ENCODE measurements at regions not wholly inside any gene's neighbourhood (a gene's known extent, or its start where the extent isn't known, plus 50 kb on each side); places are given as distances from the start of the nearest gene placed in this dataset.

- FAIRE-seq (no peak), DNase-seq (ENCODE audit: low spot score) (no peak)
Observed at GRCh38 chr10:110373857-110374654, 69.3 kb upstream of the SMNDC1 start.

- FAIRE-seq (no peak), DNase-seq (ENCODE audit: low spot score) (no peak)
Observed at GRCh38 chr10:110375121-110375520, 70.4 kb upstream of the SMNDC1 start.

GRCh38 chr10:110376021-110376766, 71.5 kb upstream of the SMNDC1 start:
- FAIRE-seq = peak; percentile 7

GRCh38 chr10:110376767-110377160, 72.0 kb upstream of the SMNDC1 start:
- no peak for FAIRE-seq

More at GRCh38 chr10:110376021-110376766, 71.5 kb upstream of the SMNDC1 start:
- DNase-seq (ENCODE audit: low spot score) = peak; percentile 82

GRCh38 chr10:110378006-110378405, 73.3 kb upstream of the SMNDC1 start:
- DNase-seq (ENCODE audit: low spot score) = no peak
- no peak for FAIRE-seq

More at GRCh38 chr10:110376767-110377160, 72.0 kb upstream of the SMNDC1 start:
- DNase-seq (ENCODE audit: low spot score) = no peak

GRCh38 chr10:110378533-110379108, 73.9 kb upstream of the SMNDC1 start:
- DNase-seq (ENCODE audit: low spot score) (no peak), FAIRE-seq (no peak)

- FAIRE-seq (no peak), DNase-seq (ENCODE audit: low spot score) (no peak)
Observed at GRCh38 chr10:110379831-110380230, 75.1 kb upstream of the SMNDC1 start.

- DNase-seq (ENCODE audit: low spot score) = no peak
Observed at GRCh38 chr10:110380293-110380692, 75.6 kb upstream of the SMNDC1 start.

GRCh38 chr10:110382695-110383094, 78.0 kb upstream of the SMNDC1 start:
- DNase-seq (ENCODE audit: low spot score) (no peak), FAIRE-seq (no peak)

More at GRCh38 chr10:110380293-110380692, 75.6 kb upstream of the SMNDC1 start:
- FAIRE-seq = no peak

- DNase-seq (ENCODE audit: low spot score) (no peak), FAIRE-seq (no peak)
Observed at GRCh38 chr10:110387617-110387982, 82.9 kb upstream of the SMNDC1 start.

- no peak for FAIRE-seq
Observed at GRCh38 chr10:110387983-110388686, 83.4 kb upstream of the SMNDC1 start.

GRCh38 chr10:110388687-110389052, 84.0 kb upstream of the SMNDC1 start:
- FAIRE-seq (no peak), DNase-seq (ENCODE audit: low spot score) (no peak)

More at GRCh38 chr10:110387983-110388686, 83.4 kb upstream of the SMNDC1 start:
- DNase-seq (ENCODE audit: low spot score) = no peak

GRCh38 chr10:110389255-110389654, 84.5 kb upstream of the SMNDC1 start:
- no peak for FAIRE-seq

GRCh38 chr10:110391541-110391940, 86.8 kb upstream of the SMNDC1 start:
- FAIRE-seq (no peak), DNase-seq (ENCODE audit: low spot score) (no peak)

More at GRCh38 chr10:110389255-110389654, 84.5 kb upstream of the SMNDC1 start:
- no peak for DNase-seq (ENCODE audit: low spot score)

GRCh38 chr10:110392121-110392520, 87.4 kb upstream of the SMNDC1 start:
- no peak for FAIRE-seq

GRCh38 chr10:110392868-110393740, 88.4 kb upstream of the SMNDC1 start:
- DNase-seq (ENCODE audit: low spot score) (no peak), FAIRE-seq (no peak)

More at GRCh38 chr10:110392121-110392520, 87.4 kb upstream of the SMNDC1 start:
- DNase-seq (ENCODE audit: low spot score) = no peak

GRCh38 chr10:110393866-110394265, 89.1 kb upstream of the SMNDC1 start:
- DNase-seq (ENCODE audit: low spot score) = no peak
- FAIRE-seq = no peak

GRCh38 chr10:110394296-110394695, 89.6 kb upstream of the SMNDC1 start:
- FAIRE-seq = no peak
- no peak for DNase-seq (ENCODE audit: low spot score)

GRCh38 chr10:110394898-110395297, 90.2 kb upstream of the SMNDC1 start:
- no peak for DNase-seq (ENCODE audit: low spot score)
- FAIRE-seq = no peak

Data from RCC 7860 (cell line).